ENCODE measurements at regions not wholly inside any gene's neighbourhood (a gene's known extent, or its start where the extent isn't known, plus 50 kb on each side); places are given as distances from the start of the nearest gene placed in this dataset.

DNA sequence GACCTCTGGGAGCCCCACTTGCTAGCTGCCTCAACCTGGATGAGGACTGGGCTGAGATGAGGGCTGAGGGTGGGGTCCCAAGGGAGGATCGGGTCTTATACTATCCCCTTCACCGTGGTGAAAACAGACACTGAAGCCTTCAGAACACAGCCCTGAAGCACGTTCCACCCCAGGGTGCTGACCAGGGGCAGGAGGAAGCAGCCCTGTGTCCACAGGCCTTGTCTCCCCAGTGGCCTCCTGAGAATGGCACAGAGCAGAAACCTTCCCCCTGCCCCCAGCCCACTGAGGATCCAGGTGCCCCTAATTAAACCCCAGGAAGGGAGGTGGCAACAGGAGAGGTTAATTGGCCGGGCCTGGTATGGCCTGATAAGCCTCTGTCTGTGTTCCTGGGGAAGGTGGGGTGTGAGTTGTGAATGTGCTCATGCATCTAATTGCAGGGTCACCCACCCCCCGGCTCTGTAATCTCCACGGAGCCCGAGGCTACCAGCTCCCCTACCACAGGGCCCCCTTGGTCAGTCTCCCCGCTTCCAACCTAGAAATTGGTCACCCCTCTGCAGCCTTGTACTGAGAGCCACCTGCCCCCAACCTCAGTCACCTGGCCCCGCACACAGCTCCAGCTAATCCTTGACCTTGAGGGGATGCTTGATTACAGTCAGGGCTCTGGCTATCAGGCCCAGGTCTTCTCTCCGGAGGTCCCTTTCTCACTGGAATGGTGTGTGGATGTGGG lies 159.0 kb upstream of the UNC5B start:
- no peak for ATAC-seq
- 85% methylated on average over 10 of the region's 10 CpGs for WGBS (ENCODE audit: insufficient coverage)
- DNase-seq: no peak
- no peaks in the 10 kb centered on the region for H3K4me1 Mint-ChIP-seq
- TF ChIP-seq, protein P1, sequence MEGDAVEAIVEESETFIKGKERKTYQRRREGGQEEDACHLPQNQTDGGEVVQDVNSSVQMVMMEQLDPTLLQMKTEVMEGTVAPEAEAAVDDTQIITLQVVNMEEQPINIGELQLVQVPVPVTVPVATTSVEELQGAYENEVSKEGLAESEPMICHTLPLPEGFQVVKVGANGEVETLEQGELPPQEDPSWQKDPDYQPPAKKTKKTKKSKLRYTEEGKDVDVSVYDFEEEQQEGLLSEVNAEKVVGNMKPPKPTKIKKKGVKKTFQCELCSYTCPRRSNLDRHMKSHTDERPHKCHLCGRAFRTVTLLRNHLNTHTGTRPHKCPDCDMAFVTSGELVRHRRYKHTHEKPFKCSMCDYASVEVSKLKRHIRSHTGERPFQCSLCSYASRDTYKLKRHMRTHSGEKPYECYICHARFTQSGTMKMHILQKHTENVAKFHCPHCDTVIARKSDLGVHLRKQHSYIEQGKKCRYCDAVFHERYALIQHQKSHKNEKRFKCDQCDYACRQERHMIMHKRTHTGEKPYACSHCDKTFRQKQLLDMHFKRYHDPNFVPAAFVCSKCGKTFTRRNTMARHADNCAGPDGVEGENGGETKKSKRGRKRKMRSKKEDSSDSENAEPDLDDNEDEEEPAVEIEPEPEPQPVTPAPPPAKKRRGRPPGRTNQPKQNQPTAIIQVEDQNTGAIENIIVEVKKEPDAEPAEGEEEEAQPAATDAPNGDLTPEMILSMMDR (IDR thresholded peaks at IDR 0.05): no peak
- Histone ChIP-seq H3K4me1 (ENCODE audit: control insufficient read depth, insufficient read depth, low read length) (no peaks in the 10 kb centered on the region), H3K4me3 (ENCODE audit: low read length) (no peak overlapping the region), H3K36me3 (ENCODE audit: control insufficient read depth, insufficient read depth, low read length) (no peaks in the 10 kb centered on the region), H3K27ac (ENCODE audit: low read length) (no peak overlapping the region), H3K27me3 (ENCODE audit: control insufficient read depth, insufficient read depth, low read length) (no peaks in the 10 kb centered on the region), H3K9me3 (ENCODE audit: control insufficient read depth, insufficient read depth, low read length) (no peaks in the 10 kb centered on the region)
- no peaks in the 10 kb centered on the region for H3K9me3 Mint-ChIP-seq
- intact Hi-C loops (cut with micrococcal nuclease): no loop called here
- H3K27me3 Mint-ChIP-seq (ENCODE audit: low read depth in 2 of 2): peaks cover 0 to 5% of the 10 kb centered on the region in 2 donors
- no peaks in the 10 kb centered on the region for H3K36me3 Mint-ChIP-seq
- H3K4me3 Mint-ChIP-seq: no peak overlapping the region
- H3K27ac Mint-ChIP-seq: no peak overlapping the region

DNA sequence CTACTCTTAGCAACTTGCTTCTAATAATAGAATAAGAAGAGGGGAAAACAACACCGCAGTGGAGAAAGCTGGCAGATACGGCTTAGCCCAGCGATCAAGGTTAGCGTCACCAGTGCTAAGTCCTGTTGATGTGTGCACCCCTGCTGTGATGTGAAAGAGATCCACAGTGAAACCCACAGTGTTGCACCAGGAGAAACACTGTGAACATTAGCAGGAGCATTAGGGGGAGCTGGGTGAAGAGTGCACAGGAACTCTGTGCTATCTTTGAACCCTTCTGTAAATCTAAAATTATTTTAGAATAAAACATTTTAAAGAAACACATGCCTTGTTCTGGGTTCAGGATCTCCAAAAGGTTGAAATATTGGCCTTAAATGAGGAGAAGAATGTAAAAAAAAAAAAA lies 154.1 kb upstream of the UNC5B start:
- DNase-seq (no peak), ATAC-seq (no peak)
- Mint-ChIP-seq H3K36me3 (no peaks in the 10 kb centered on the region), H3K9me3 (no peaks in the 10 kb centered on the region), H3K27me3 (ENCODE audit: low read depth in 2 of 2) (peaks cover 0 to 5% of the 10 kb centered on the region in 2 donors), H3K4me1 (no peaks in the 10 kb centered on the region), H3K27ac (no peak overlapping the region), H3K4me3 (no peak overlapping the region)
- WGBS (ENCODE audit: insufficient coverage): 91% methylated on average over 4 of the region's 4 CpGs
- Histone ChIP-seq H3K9me3 (ENCODE audit: control insufficient read depth, insufficient read depth, low read length) (no peaks in the 10 kb centered on the region), H3K27me3 (ENCODE audit: control insufficient read depth, insufficient read depth, low read length) (no peaks in the 10 kb centered on the region), H3K4me1 (ENCODE audit: control insufficient read depth, insufficient read depth, low read length) (no peaks in the 10 kb centered on the region), H3K4me3 (ENCODE audit: low read length) (no peak overlapping the region), H3K36me3 (ENCODE audit: control insufficient read depth, insufficient read depth, low read length) (no peaks in the 10 kb centered on the region), H3K27ac (ENCODE audit: low read length) (no peak overlapping the region)
- intact Hi-C loops (cut with micrococcal nuclease): no loop called here
- TF ChIP-seq, protein P1 (IDR thresholded peaks at IDR 0.05): no peak

DNA sequence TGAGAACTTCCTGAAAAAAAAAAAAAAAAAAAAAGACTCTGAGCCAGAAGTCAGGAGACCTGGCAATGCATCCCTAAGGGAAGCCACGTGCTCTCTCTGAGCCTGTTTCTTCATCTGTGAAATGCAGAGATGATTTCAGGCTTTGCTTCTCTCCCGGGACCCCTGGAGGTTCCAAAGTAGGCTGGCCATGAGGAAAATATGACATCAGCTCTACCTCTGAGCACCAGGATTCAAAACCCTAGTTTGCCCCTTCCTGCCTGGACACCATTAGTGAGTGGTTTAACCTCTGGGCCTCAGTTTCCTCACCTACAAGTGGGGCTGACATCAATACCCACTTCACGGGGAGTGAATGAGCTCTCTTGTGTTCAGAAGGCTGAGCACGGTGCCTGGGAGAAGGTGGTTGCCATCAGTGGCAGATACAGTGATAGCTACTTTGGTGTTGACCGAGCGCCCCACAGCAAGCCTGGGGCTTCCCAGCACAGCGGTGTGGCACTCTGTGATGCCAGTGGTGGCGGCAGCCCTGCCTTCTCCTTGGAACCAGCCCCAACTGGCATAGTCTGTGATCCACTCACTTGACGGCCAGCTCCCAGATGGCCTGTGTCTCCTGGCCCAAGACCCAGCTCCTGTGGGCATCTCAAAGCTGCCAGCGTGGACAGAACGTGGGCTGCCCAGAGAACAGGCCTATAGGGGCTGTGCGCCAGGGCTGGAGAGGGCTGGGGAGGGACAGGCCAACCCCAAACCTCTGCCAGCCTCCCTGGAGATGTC lies 153.1 kb upstream of the UNC5B start:
- ATAC-seq (no peak), DNase-seq (no peak)
- H3K4me1 ChIP-seq (ENCODE audit: control insufficient read depth, insufficient read depth, low read length): no peaks in the 10 kb centered on the region
- no peak overlapping the region for H3K27ac ChIP-seq (ENCODE audit: low read length)
- H3K27me3 ChIP-seq (ENCODE audit: control insufficient read depth, insufficient read depth, low read length): no peaks in the 10 kb centered on the region
- Mint-ChIP-seq H3K36me3 (no peaks in the 10 kb centered on the region), H3K27ac (no peak overlapping the region), H3K9me3 (no peaks in the 10 kb centered on the region), H3K4me3 (no peak overlapping the region), H3K4me1 (no peaks in the 10 kb centered on the region), H3K27me3 (ENCODE audit: low read depth in 2 of 2) (peaks cover 0 to 1% of the 10 kb centered on the region in 2 donors)
- intact Hi-C loops (cut with micrococcal nuclease): no loop called here
- H3K4me3 ChIP-seq (ENCODE audit: low read length): no peak overlapping the region
- no peaks in the 10 kb centered on the region for H3K9me3 ChIP-seq (ENCODE audit: control insufficient read depth, insufficient read depth, low read length)
- WGBS (ENCODE audit: insufficient coverage): 88% methylated on average over 12 of the region's 12 CpGs
- H3K36me3 ChIP-seq (ENCODE audit: control insufficient read depth, insufficient read depth, low read length): no peaks in the 10 kb centered on the region
- TF ChIP-seq, protein P1 (IDR thresholded peaks at IDR 0.05): no peak
